GM23248 (cell line): ENCODE measurements at regions not wholly inside any gene's neighbourhood (a gene's known extent, or its start where the extent isn't known, plus 50 kb on each side); places are given as distances from the start of the nearest gene placed in this dataset.

Source experiments
- EZH2 ChIP-seq: fragments of 200-600 bp; sonication (generic); IDR thresholded peaks from 2 replicates; pipeline ENCODE4 v1.6.1; 2018; ENCODE audit warnings: antibody characterized with exemption, mild to moderate bottlenecking; ENCODE audit not compliant: insufficient read depth, poor library complexity, severe bottlenecking
- EZH2phosphoT487 ChIP-seq: fragments of 200-600 bp; sonication (generic); IDR thresholded peaks from 2 replicates; pipeline ENCODE4 v1.6.1; 2018; ENCODE audit warnings: antibody characterized with exemption, moderate library complexity, mild to moderate bottlenecking, low read depth; ENCODE audit not compliant: insufficient read depth

DNA sequence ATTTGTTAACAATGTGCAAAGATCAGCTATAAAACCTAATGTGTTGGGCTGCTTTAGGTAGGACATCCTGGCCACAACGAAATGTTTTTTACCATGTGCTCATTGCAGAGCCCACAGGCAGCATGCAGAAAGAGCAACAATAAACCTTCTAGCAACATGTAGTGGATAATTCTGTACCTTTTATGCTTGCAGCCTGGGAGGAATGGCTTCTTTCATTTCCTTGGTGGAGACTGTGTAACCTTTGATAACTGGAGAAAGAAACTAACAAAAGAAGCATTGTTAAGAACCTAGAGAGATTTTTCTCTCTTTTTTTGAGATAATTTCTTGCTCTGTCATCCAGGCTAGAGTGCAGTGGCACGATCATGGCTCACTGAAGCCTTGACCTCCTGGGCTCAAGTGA lies 225.5 kb upstream of the PRICKLE1 start:
- TF ChIP-seq EZH2 (no peak), EZH2phosphoT487 (no peak)
